Esophagus muscularis mucosa (tissue), 4 donors: ENCODE measurements at regions not wholly inside any gene's neighbourhood (a gene's known extent, or its start where the extent isn't known, plus 50 kb on each side); places are given as distances from the start of the nearest gene placed in this dataset.
"Not testable (repeated sequence)": the region's sequence is repeated elsewhere in the genome, so short reads cannot be mapped to it uniquely, and the experiment has no call there.

Source experiments
- DNase-seq: peaks from one replicate; pipeline ENCODE4 v3.0.0-alpha.2; 2017; ENCODE audit errors: extremely low spot score
- H3K27ac ChIP-seq, 4 donors: fragments of 200-600 bp; sonication (generic); replicated peaks in 1 of 4; 1 replicate in 3 of 4; 2 replicates in 1 of 4; pipeline ENCODE4 v1.5.1; 2016 to 2019; ENCODE audit warnings: mild to moderate bottlenecking in 1 of 4
- H3K27me3 ChIP-seq, 4 donors: fragments of 200-600 bp; sonication (generic); one replicate each; pipeline versions ENCODE4 v1.5.1 to v1.6.0; 2016 to 2019
- H3K36me3 ChIP-seq, 4 donors: fragments of 200-600 bp; sonication (generic); one replicate each; pipeline ENCODE4 v1.5.1; 2016 to 2019
- H3K4me1 ChIP-seq, 4 donors: fragments of 200-600 bp; sonication (generic); one replicate each; pipeline ENCODE4 v1.5.1; 2016 to 2019
- H3K4me3 ChIP-seq, 4 donors: fragments of 200-600 bp; sonication (generic); 1 replicate in 2 of 4; 2 replicates in 2 of 4; pipeline ENCODE4 v1.5.1; 2016 to 2019; ENCODE audit warnings: mild to moderate bottlenecking in 4 of 4, moderate library complexity in 1 of 4
- H3K9me3 ChIP-seq, 4 donors: fragments of 200-600 bp; sonication (generic); 1 replicate in 3 of 4; 2 replicates in 1 of 4; pipeline ENCODE4 v1.5.1; 2016 to 2019
- CTCF ChIP-seq, 3 experiments: fragments of 200-600 bp in 2 of 3; fragments of 450-650 bp in 1 of 3; sonication (generic) in 2 of 3; IDR thresholded peaks; one replicate each; pipeline ENCODE4 v1.5.1; 2017 to 2019; ENCODE audit warnings: antibody characterized with exemption in 3 of 3, mild to moderate bottlenecking in 2 of 3, moderate library complexity in 1 of 3
- EP300 ChIP-seq: sonication (generic); formaldehyde crosslinking; IDR thresholded peaks from one replicate; pipeline ENCODE4 v1.6.1; 2017; ENCODE audit warnings: antibody characterized with exemption
- POLR2A ChIP-seq: fragments of 450-650 bp; IDR thresholded peaks from one replicate; pipeline ENCODE4 v1.6.1; 2017; ENCODE audit warnings: antibody characterized with exemption, moderate library complexity, mild to moderate bottlenecking, low read depth
- POLR2AphosphoS5 ChIP-seq, 2 donors: sonication (generic); formaldehyde crosslinking; IDR thresholded peaks; one replicate each; pipeline ENCODE4 v1.6.1; 2017; ENCODE audit warnings: antibody characterized with exemption in 2 of 2
- WGBS: methylation state at CpG from one replicate; pipeline ENCODE4 v1.1.5; 2018; 5-methylcytosine and 5-hydroxymethylcytosine counted together
- intact Hi-C: fragments of 100-400 bp; cut with DNase I; formaldehyde crosslinking; loops from one replicate; pipeline ENCODE4 v1.15.1; 2023

GRCh38 chr1:222187566-222188332, 360.2 kb downstream of the HHIPL2 start:
- intact Hi-C loops: no loop called here
- H3K27me3 ChIP-seq: no peaks in the 10 kb centered on the region
- H3K36me3 ChIP-seq: no peaks in the 10 kb centered on the region
- no peak overlapping the region for H3K4me3 ChIP-seq
- TF ChIP-seq POLR2AphosphoS5 (IDR thresholded peaks at IDR 0.05) (no peak), POLR2A (no peak), EP300 (no peak), CTCF (IDR thresholded peaks at IDR 0.05) (no peak)
- H3K27ac ChIP-seq: no peak overlapping the region
- H3K4me1 ChIP-seq: no peaks in the 10 kb centered on the region
- no peak for DNase-seq
- peaks cover 0 to 5% (median 0%) of the 10 kb centered on the region in 4 donors for H3K9me3 ChIP-seq
- WGBS: 84% methylated on average over 6 of the region's 6 CpGs

GRCh38 chr1:222182641-222183040, 365.3 kb downstream of the HHIPL2 start:
- Histone ChIP-seq H3K9me3 (no peaks in the 10 kb centered on the region), H3K36me3 (no peaks in the 10 kb centered on the region), H3K27ac (no peak overlapping the region), H3K4me3 (no peak overlapping the region), H3K4me1 (no peaks in the 10 kb centered on the region), H3K27me3 (no peaks in the 10 kb centered on the region)
- intact Hi-C loops: no loop called here
- DNase-seq: no peak
- TF ChIP-seq EP300 (no peak), POLR2A (no peak), CTCF (IDR thresholded peaks at IDR 0.05) (no peak), POLR2AphosphoS5 (IDR thresholded peaks at IDR 0.05) (no peak)

DNA sequence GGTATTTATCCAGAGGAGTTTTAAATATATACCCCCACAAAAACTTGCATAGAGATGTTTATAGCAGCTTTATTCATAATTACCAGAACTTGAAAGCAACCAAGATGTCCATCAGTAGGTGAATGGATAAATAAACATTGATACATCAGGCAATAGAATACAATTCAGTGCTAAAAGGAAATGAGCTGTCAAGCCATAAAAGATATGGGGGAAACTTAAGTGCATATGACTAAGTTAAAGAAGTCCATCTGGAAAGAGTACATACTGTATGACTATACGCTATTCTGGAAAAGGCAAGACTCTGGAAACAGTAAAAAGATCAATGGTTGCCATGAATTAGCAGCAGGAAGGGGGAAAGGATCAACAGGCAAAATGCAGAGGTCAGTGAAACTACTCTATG, 366.7 kb downstream of the HHIPL2 start:
- no peak for DNase-seq
- H3K27me3 ChIP-seq: no peaks in the 10 kb centered on the region
- no peak overlapping the region for H3K27ac ChIP-seq
- no peaks in the 10 kb centered on the region for H3K36me3 ChIP-seq
- intact Hi-C loops: no loop called here
- TF ChIP-seq POLR2A (no peak), POLR2AphosphoS5 (IDR thresholded peaks at IDR 0.05) (no peak), CTCF (IDR thresholded peaks at IDR 0.05) (no peak), EP300 (no peak)
- H3K4me1 ChIP-seq: no peaks in the 10 kb centered on the region
- no peak overlapping the region for H3K4me3 ChIP-seq
- 52% methylated on average over 1 of the region's 1 CpG for WGBS
- H3K9me3 ChIP-seq: no peaks in the 10 kb centered on the region

- H3K9me3 ChIP-seq, intact Hi-C loops, H3K27ac ChIP-seq, H3K4me1 ChIP-seq, DNase-seq, H3K27me3 ChIP-seq, H3K4me3 ChIP-seq, H3K36me3 ChIP-seq: not testable (repeated sequence)
- 88% methylated on average over 4 of the region's 4 CpGs for WGBS
Measured at GRCh38 chr1:222177496-222177895, 370.4 kb downstream of the HHIPL2 start.

DNA sequence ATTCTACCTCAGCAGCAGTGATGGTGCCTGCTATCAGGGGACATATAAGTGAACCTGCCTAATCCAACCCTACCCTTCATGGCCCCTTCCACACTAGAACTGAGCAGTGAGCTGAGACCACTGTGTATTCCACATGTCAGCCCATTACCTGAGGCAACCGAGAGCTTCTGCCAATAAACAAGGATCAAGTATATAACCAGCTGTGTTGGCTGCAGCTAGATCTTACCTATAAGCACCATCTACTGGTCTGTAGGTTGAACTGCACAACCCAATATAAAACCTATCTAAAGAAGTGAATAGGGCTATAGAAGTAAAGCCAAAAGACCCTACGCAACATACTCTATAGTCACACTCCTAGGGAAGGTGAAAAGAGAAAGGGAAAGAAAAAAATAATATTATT, 376.9 kb downstream of the HHIPL2 start:
- no peak for DNase-seq
- 64% methylated on average over 2 of the region's 2 CpGs for WGBS
- Histone ChIP-seq H3K27ac (no peak overlapping the region), H3K27me3 (no peaks in the 10 kb centered on the region), H3K4me1 (no peaks in the 10 kb centered on the region), H3K4me3 (no peak overlapping the region), H3K36me3 (no peaks in the 10 kb centered on the region), H3K9me3 (peaks cover 0 to 10% (median 8%) of the 10 kb centered on the region in 4 donors)
- no peak for TF ChIP-seq EP300
- TF ChIP-seq CTCF (IDR thresholded peaks at IDR 0.05): peak; percentile 36 to 49 (median 41)
- intact Hi-C loops: loop anchor here (5.0 kb wide), 1 partner anchor 694 kb away; no protein-coding TSS in a partner anchor
